ENCODE measurements at regions not wholly inside any gene's neighbourhood (a gene's known extent, or its start where the extent isn't known, plus 50 kb on each side); places are given as distances from the start of the nearest gene placed in this dataset.

DNA sequence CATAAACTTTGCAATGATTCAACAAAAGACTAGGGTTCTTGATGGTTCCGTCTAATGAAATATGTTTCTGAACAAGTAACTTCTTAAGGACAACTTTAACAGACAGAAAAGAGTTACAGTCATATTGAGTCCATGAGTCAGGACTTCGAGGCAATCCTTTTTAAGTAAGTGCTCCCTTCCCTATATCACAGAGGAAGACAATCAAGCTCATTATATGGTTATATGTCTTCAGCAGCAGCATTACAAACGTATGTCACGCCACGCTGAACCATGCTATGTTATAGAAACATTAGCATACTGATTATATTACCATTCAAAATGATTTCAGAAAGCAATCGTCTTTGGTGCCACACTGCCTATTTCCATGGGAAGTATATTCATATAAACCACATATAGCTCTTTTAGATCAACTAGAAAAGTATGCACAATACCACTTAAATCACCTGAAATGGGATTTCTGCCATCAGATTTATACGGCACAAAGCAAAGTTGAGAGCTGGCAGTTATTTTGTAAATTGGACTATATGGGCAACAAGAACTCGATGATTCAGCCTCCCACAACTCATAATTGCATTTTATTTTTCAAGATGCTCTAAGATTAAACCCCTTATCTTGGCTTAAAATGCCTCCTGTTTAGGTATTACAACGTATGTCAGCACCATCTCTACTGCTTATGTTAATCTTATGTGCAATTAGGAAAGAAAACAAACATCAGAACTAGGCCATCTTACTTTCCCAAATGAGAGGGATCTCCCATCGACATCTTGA is 111.3 kb upstream of the SAMSN1 start:
- Mint-ChIP-seq H3K4me3 (no peak overlapping the region), H3K36me3 (no peaks in the 10 kb centered on the region)
- DNase-seq, result no peak

DNA sequence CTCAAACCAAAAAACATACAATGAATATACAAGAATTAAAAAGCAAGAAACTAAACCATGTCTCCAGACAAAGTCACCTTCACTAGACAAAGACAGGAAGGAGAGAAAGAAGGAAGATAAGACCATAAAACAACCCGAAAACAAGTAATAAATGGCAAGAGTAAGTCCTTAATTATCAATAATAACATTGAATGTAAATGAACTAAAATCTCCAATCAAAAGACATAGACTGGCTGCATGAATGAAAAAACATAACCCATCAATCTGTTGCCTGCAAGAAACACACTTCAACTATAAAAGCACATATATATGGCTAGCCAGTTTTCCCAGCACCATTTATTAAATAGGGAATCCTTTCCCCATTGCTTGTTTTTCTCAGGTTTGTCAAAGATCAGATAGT is 100.8 kb upstream of the SAMSN1 start:
- Mint-ChIP-seq H3K4me3 (no peak overlapping the region), H3K9me3 (peaks cover 7 to 10% of the 10 kb centered on the region in 2 donors), H3K27me3 (ENCODE audit: low read depth in 2 of 2) (peaks cover 0 to 7% of the 10 kb centered on the region in 2 donors), H3K4me1 (no peaks in the 10 kb centered on the region), H3K36me3 (peaks cover 18% of the 10 kb centered on the region), H3K27ac (no peak overlapping the region)
- Histone ChIP-seq H3K4me1 (ENCODE audit: control insufficient read depth, insufficient read depth, low read length) (no peaks in the 10 kb centered on the region), H3K27ac (ENCODE audit: low read length) (no peak overlapping the region), H3K36me3 (ENCODE audit: control insufficient read depth, insufficient read depth, low read length) (no peaks in the 10 kb centered on the region), H3K9me3 (ENCODE audit: control insufficient read depth, insufficient read depth, low read length) (peaks cover 8% of the 10 kb centered on the region), H3K4me3 (ENCODE audit: low read length) (no peak overlapping the region), H3K27me3 (ENCODE audit: control insufficient read depth, insufficient read depth, low read length) (no peaks in the 10 kb centered on the region)
- intact Hi-C loops (cut with micrococcal nuclease), result no loop called here
- ATAC-seq, result no peak
- DNase-seq, result no peak
- TF ChIP-seq, protein P1, sequence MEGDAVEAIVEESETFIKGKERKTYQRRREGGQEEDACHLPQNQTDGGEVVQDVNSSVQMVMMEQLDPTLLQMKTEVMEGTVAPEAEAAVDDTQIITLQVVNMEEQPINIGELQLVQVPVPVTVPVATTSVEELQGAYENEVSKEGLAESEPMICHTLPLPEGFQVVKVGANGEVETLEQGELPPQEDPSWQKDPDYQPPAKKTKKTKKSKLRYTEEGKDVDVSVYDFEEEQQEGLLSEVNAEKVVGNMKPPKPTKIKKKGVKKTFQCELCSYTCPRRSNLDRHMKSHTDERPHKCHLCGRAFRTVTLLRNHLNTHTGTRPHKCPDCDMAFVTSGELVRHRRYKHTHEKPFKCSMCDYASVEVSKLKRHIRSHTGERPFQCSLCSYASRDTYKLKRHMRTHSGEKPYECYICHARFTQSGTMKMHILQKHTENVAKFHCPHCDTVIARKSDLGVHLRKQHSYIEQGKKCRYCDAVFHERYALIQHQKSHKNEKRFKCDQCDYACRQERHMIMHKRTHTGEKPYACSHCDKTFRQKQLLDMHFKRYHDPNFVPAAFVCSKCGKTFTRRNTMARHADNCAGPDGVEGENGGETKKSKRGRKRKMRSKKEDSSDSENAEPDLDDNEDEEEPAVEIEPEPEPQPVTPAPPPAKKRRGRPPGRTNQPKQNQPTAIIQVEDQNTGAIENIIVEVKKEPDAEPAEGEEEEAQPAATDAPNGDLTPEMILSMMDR (IDR thresholded peaks at IDR 0.05), result no peak
- WGBS (ENCODE audit: insufficient coverage), result no CpG with 5 or more reads among the region's 1 CpG

More for the DNA sequence above, 111.3 kb upstream of the SAMSN1 start:
- H3K27me3 ChIP-seq (ENCODE audit: control insufficient read depth, insufficient read depth, low read length), result no peaks in the 10 kb centered on the region
- no peak overlapping the region for H3K4me3 ChIP-seq (ENCODE audit: low read length)
- Mint-ChIP-seq H3K27me3 (ENCODE audit: low read depth in 2 of 2) (peaks cover 6 to 18% of the 10 kb centered on the region in 2 donors), H3K9me3 (no peaks in the 10 kb centered on the region), H3K27ac (no peak overlapping the region), H3K4me1 (no peaks in the 10 kb centered on the region)
- no peaks in the 10 kb centered on the region for H3K4me1 ChIP-seq (ENCODE audit: control insufficient read depth, insufficient read depth, low read length)
- no peak for ATAC-seq
- H3K36me3 ChIP-seq (ENCODE audit: control insufficient read depth, insufficient read depth, low read length), result no peaks in the 10 kb centered on the region
- 93% methylated on average over 8 of the region's 10 CpGs for WGBS (ENCODE audit: insufficient coverage)
- intact Hi-C loops (cut with micrococcal nuclease), result no loop called here
- H3K9me3 ChIP-seq (ENCODE audit: control insufficient read depth, insufficient read depth, low read length), result no peaks in the 10 kb centered on the region
- TF ChIP-seq, protein P1 (IDR thresholded peaks at IDR 0.05), result no peak
- no peak overlapping the region for H3K27ac ChIP-seq (ENCODE audit: low read length)

DNA sequence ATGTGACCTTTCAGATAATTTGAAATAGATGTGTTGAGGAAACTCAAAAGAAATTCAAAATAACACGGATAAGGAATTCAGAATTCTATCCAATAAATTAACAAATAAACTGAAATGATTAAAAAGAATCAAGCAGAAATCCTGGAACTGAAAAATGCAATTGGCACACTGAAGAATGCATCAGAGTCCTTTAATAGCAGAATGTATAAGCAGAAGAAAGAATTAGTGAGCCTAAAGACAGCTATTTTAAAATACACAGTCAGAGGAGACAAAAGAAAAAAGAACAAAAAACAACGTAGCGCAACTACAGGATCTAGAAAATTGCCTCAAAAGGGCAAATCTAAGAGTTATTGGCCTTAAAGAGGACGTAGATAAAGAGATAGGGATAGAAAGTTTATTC is 99.6 kb upstream of the SAMSN1 start:
- Mint-ChIP-seq H3K36me3 (peaks cover 18% of the 10 kb centered on the region), H3K4me1 (no peaks in the 10 kb centered on the region), H3K27me3 (ENCODE audit: low read depth in 2 of 2) (peaks cover 0 to 4% of the 10 kb centered on the region in 2 donors), H3K27ac (no peak overlapping the region), H3K9me3 (peaks cover 7 to 10% of the 10 kb centered on the region in 2 donors), H3K4me3 (no peak overlapping the region)
- Histone ChIP-seq H3K36me3 (ENCODE audit: control insufficient read depth, insufficient read depth, low read length) (no peaks in the 10 kb centered on the region), H3K9me3 (ENCODE audit: control insufficient read depth, insufficient read depth, low read length) (peaks cover 8% of the 10 kb centered on the region), H3K4me3 (ENCODE audit: low read length) (no peak overlapping the region), H3K27me3 (ENCODE audit: control insufficient read depth, insufficient read depth, low read length) (no peaks in the 10 kb centered on the region), H3K4me1 (ENCODE audit: control insufficient read depth, insufficient read depth, low read length) (no peaks in the 10 kb centered on the region), H3K27ac (ENCODE audit: low read length) (no peak overlapping the region)
- TF ChIP-seq, protein P1 (IDR thresholded peaks at IDR 0.05), result no peak
- intact Hi-C loops (cut with micrococcal nuclease), result no loop called here
- WGBS (ENCODE audit: insufficient coverage), result 100% methylated on average over 2 of the region's 4 CpGs
- ATAC-seq (no peak), DNase-seq (no peak)

DNA sequence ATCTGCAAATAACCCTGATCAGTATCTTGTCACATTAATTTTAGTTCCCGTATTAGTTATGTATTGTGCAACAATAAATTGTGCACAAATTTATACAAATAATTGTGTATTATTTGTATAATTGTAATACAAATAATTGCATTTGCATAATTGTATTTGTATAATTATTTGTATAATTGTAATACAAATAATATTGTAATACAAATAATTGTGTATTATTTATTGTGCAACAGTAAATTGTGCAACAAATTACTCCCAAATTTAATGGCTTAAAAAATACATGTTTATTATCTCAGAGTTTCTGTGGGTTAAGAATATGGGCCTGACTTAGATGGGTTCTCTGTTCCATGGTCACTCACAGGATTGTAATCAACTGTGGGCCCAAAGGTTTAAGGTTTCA is 86.2 kb upstream of the SAMSN1 start:
- Histone ChIP-seq H3K9me3 (ENCODE audit: control insufficient read depth, insufficient read depth, low read length) (no peaks in the 10 kb centered on the region), H3K4me1 (ENCODE audit: control insufficient read depth, insufficient read depth, low read length) (no peaks in the 10 kb centered on the region), H3K36me3 (ENCODE audit: control insufficient read depth, insufficient read depth, low read length) (no peaks in the 10 kb centered on the region), H3K27ac (ENCODE audit: low read length) (no peak overlapping the region), H3K27me3 (ENCODE audit: control insufficient read depth, insufficient read depth, low read length) (no peaks in the 10 kb centered on the region), H3K4me3 (ENCODE audit: low read length) (no peak overlapping the region)
- intact Hi-C loops (cut with micrococcal nuclease), result no loop called here
- ATAC-seq (no peak), DNase-seq (no peak)
- Mint-ChIP-seq H3K27me3 (ENCODE audit: low read depth in 2 of 2) (peaks cover 0 to 2% of the 10 kb centered on the region in 2 donors), H3K4me3 (no peak overlapping the region), H3K9me3 (no peaks in the 10 kb centered on the region), H3K4me1 (no peaks in the 10 kb centered on the region), H3K36me3 (no peaks in the 10 kb centered on the region), H3K27ac (no peak overlapping the region)
- WGBS (ENCODE audit: insufficient coverage), result no CpG with 5 or more reads among the region's 1 CpG
- TF ChIP-seq, protein P1 (IDR thresholded peaks at IDR 0.05), result no peak
